PC-9 (cell line): ENCODE measurements at regions not wholly inside any gene's neighbourhood (a gene's known extent, or its start where the extent isn't known, plus 50 kb on each side); places are given as distances from the start of the nearest gene placed in this dataset.

ENCODE experiments used
- EZH2 ChIP-seq: fragments of 200-600 bp; sonication (generic); IDR thresholded peaks from 2 replicates; pipeline ENCODE4 v1.8.0; 2017; ENCODE audit warnings: antibody characterized with exemption, low read depth
- TF ChIP-seq, protein P1 (sequence below): fragments of 200-600 bp; sonication (generic); conservative IDR thresholded peaks from 2 replicates; pipeline ENCODE4 v1.6.1; 2017; ENCODE audit warnings: mixed run types, antibody characterized with exemption, mild to moderate bottlenecking, moderate library complexity

DNA sequence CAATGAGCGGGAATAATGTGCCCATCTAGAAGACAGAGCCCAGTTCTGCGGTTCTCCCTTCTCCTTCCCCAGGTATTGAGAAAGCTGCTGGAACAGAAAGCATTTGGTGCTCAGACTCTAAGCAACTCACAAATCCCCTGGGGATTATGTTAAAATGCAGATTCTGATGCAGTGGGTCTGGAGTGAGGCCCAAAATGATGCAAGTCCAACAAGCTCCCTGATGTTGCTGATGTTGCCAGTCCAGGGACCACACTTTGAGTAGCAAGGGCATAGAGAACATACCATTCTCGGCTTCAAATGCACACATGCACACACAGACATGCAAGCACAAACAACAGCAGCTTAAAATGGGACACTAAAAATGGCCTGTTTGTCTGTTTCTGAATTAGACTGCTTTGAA lies 274.8 kb upstream of the NCKAP5 start:
- TF ChIP-seq, protein P1, sequence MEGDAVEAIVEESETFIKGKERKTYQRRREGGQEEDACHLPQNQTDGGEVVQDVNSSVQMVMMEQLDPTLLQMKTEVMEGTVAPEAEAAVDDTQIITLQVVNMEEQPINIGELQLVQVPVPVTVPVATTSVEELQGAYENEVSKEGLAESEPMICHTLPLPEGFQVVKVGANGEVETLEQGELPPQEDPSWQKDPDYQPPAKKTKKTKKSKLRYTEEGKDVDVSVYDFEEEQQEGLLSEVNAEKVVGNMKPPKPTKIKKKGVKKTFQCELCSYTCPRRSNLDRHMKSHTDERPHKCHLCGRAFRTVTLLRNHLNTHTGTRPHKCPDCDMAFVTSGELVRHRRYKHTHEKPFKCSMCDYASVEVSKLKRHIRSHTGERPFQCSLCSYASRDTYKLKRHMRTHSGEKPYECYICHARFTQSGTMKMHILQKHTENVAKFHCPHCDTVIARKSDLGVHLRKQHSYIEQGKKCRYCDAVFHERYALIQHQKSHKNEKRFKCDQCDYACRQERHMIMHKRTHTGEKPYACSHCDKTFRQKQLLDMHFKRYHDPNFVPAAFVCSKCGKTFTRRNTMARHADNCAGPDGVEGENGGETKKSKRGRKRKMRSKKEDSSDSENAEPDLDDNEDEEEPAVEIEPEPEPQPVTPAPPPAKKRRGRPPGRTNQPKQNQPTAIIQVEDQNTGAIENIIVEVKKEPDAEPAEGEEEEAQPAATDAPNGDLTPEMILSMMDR = no peak
- no peak for TF ChIP-seq EZH2
